ENCODE measurements at regions not wholly inside any gene's neighbourhood (a gene's known extent, or its start where the extent isn't known, plus 50 kb on each side); places are given as distances from the start of the nearest gene placed in this dataset.

DNA sequence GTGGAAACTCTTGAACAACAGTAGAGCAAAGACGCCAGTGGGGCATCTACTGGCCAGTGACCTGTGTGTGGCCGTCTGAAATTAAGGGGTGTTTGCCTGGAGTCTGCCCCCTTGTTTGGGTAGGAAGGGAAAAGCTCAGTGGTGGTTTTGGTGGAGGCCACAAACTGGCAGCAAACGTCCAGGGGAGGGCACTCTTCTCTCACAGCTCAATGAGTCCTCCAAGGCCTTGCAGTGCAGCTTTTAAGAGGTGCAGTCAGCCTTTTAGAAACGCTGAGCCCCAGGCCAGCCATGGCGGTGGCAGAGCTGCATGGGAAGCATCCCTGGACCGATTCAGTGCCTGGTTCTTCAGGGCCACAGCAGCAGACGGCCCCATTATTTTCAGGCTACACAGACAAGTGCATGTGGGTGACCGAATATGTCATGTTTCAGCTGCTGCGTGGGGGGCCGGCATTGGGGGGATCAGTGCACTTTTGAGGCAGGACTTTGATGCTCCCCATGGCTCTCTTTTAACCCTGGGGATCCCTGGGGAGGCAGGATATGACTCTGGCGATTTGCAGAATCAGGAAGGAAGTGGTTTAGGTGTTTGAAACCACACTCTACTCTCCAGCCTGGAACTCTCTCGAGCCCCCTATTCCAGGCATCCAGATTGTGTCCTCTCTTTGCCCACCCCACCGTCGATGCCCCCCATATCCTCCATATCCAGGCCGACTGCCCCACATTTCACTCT lies 414.0 kb downstream of the PRDM2 start:
- TF ChIP-seq CTCF (IDR thresholded peaks at IDR 0.05; ENCODE audit: insufficient read depth, low read depth, low read length, missing control alignments) = peak; percentile 91
- H3K4me3 ChIP-seq (ENCODE audit: low read length) = no peak overlapping the region
- DNase-seq (ENCODE audit: low read depth) = peak; percentile 78

DNA sequence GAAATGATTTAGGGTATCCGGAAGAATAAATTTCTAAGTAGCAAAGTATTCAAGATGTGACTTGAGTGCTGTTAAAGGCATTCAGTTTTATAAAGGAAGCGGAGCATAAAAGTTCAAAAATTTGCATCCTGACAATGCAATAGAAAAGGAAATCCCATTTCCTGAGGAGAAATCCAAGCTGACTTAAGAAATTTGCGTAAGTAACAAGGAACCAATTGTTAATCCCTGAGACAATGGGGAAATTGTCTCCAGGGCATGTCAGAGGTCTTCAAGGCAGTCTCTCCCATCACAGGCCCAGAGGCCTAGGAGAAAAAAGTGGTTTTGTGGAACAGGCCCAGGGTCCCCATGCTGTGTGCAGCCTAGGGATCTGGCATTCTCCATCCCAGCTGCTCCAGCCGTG lies 416.0 kb downstream of the PRDM2 start:
- H3K4me3 ChIP-seq (ENCODE audit: low read length) = no peak overlapping the region
- DNase-seq (ENCODE audit: low read depth) = no peak
- no peak for TF ChIP-seq CTCF (IDR thresholded peaks at IDR 0.05; ENCODE audit: insufficient read depth, low read depth, low read length, missing control alignments)

DNA sequence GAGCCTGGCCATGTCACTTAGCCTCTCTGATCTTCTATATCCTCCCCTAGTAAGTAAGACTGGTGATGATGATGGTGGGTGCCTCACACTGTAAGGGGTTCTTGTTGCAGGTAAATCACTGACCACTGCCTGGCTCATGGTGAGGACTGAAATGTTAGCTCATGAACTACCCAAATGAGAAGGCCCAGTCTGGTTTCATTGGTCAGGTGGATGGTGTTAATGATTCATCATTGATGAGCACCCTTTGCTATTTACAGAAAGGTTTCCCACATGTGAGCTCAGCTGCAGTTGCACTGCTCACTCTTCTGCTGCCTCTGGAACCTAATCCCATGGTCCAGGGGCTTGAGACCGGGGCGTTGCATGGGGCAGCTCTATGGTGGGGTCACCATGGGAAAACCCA lies 417.7 kb downstream of the PRDM2 start:
- peak; percentile 63 for DNase-seq (ENCODE audit: low read depth)
- H3K4me3 ChIP-seq (ENCODE audit: low read length) = no peak overlapping the region
- TF ChIP-seq CTCF (IDR thresholded peaks at IDR 0.05; ENCODE audit: insufficient read depth, low read depth, low read length, missing control alignments) = no peak

- no peak for TF ChIP-seq CTCF (IDR thresholded peaks at IDR 0.05; ENCODE audit: insufficient read depth, low read depth, low read length, missing control alignments)
- no peak for DNase-seq (ENCODE audit: low read depth)
- H3K4me3 ChIP-seq (ENCODE audit: low read length) = no peak overlapping the region
These were observed 418.9 kb downstream of the PRDM2 start for GRCh38 chr1:14118691-14119485.

DNA sequence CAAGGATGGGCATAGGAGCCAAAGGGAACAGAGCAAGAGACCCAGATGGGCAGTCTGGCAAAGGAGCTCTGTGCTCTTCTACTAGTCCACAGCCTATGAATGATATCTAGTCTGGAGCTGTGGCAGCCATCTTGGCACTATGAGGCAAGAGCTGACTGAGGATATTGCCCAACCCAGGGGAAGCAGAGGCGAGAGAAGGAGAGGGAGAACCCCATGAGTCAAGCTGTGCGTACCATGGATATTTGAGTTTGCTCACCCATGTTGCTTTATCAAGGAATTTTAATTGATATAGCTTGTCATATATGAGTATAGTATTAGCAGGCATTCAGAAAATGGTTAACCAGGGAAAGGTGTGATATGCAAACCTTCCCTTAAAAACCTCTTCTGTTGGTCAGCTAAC lies 420.9 kb downstream of the PRDM2 start:
- no peak for TF ChIP-seq CTCF (IDR thresholded peaks at IDR 0.05; ENCODE audit: insufficient read depth, low read depth, low read length, missing control alignments)
- H3K4me3 ChIP-seq (ENCODE audit: low read length) = no peak overlapping the region
- peak; percentile 89 for DNase-seq (ENCODE audit: low read depth)

GRCh38 chr1:14128096-14128495 lies 428.1 kb downstream of the PRDM2 start:
- no peak for TF ChIP-seq CTCF (IDR thresholded peaks at IDR 0.05; ENCODE audit: insufficient read depth, low read depth, low read length, missing control alignments)
- DNase-seq (ENCODE audit: low read depth) = peak; percentile 51
- H3K4me3 ChIP-seq (ENCODE audit: low read length) = no peak overlapping the region

Measured in epithelial cell of esophagus (primary cell).